HG02610 (cell line): ENCODE measurements at regions not wholly inside any gene's neighbourhood (a gene's known extent, or its start where the extent isn't known, plus 50 kb on each side); places are given as distances from the start of the nearest gene placed in this dataset.
"Not testable (repeated sequence)": the region's sequence is repeated elsewhere in the genome, so short reads cannot be mapped to it uniquely, and the experiment has no call there.

Source experiments
- ATAC-seq: cut with Tn5 transposase; IDR thresholded peaks from one replicate; pipeline ENCODE4 v1.9.1; 2021; ENCODE audit warnings: mild to moderate bottlenecking, moderate library complexity; ENCODE audit not compliant: unreplicated experiment

DNA sequence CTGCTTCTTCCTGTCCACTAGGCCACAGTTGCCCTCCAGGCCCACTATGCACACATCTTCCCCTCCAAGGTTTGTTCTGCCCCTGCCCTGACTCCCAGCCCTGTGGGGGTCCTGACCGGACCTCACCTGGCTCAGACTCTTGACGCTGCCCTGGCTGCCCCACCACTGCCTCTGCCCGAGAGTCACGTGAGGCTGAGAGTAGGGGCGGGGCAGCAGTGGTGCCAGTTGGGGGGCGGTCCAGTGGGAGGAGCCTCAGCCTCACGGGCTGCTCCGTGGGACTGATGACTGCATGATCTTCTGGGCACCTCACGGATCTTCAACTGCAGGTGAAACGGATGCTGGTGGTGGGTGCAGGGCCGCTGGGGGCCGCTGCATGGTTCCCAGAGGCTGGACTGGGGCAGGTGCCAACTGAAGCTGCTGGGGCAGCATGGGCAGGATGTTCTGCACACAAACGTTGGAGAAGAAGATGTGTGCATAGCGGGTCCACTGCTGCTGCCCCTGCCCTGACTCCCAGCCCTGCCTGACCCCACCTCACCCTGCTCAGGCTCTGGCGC lies 77.6 kb downstream of the HHIPL2 start:
- not testable (repeated sequence) for ATAC-seq

GRCh38 chr1:222466150-222466865 lies 81.6 kb downstream of the HHIPL2 start:
- no peak for ATAC-seq

GRCh38 chr1:222465211-222466041 lies 82.5 kb downstream of the HHIPL2 start:
- ATAC-seq = peak; percentile 93

DNA sequence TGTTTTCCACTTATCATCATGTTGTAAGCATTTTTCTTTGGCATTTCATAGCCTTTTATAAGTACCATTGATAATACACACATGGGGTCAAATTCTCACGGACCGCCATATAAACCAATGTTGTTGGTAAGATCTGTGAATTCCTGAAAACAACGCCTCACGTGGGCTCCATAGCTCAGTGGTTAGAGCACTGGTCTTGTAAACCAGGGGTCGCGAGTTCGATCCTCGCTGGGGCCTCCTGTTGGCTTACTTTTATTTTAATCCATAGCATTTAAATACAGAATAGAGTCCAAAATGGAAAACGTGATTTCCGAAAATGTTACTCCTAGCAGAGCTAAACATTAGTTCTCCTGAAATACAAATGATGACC lies 83.1 kb downstream of the HHIPL2 start:
- peak; percentile 28 for ATAC-seq

GRCh38 chr1:222463059-222463730 lies 84.7 kb downstream of the HHIPL2 start:
- ATAC-seq = no peak

DNA sequence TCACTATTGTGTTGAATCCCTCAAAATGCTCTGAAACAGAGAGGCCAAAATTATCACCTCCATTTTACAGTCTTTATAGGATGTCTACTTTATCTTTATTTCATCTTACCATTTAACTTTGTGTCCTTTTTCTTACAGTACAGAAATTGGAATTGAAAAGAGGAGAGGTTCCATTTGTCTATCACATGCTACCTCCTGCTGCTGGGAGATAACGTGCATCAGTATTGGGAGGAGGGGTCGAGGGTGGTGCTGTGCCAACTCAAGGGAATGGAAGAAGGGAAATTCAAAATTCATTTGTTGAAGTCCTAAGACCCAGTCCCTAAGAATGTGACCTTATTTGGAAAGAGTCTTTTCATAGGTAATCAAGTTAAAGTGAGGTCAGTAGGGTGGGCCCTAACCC lies 85.3 kb downstream of the HHIPL2 start:
- no peak for ATAC-seq

DNA sequence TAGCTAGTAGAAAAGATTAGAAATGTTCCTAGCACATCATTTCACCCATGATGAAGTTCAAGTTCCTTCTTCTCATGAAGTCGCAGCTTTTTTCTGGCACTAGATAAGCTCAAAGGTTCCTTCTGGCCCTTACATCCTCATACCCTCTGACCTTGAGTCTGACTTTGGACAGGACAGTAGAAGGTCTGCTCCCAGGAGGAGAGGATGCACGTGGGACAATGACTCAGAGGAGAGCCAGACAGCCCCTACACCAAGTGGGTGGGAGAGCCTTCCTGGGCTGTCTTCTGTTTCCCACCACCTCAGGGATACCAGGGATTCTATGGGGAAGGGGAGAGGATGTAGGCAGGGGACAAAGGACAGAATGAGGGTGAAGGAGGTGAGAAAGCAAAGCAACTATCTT lies 86.0 kb downstream of the HHIPL2 start:
- ATAC-seq = no peak

GRCh38 chr1:222459652-222460051 lies 88.3 kb downstream of the HHIPL2 start:
- no peak for ATAC-seq

DNA sequence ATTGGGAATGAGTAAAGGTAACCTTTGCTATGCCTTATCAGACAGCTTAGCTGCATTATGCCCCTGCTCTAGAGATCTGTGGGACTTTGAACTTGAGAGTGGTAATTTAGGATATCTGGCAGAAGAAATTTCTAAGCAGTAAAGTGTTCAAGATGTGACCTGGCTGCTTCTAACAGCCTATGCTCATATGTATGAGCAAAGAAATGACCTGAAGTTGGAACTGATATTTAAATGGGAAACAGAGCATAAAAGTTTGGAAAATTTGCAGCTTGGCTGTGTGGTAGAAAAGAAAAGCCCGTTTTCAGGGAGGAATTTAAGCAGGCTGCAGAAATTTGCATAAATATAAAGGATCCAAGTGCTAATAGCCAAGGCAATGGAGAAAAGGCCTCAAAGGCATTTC lies 90.4 kb downstream of the HHIPL2 start:
- no peak for ATAC-seq

DNA sequence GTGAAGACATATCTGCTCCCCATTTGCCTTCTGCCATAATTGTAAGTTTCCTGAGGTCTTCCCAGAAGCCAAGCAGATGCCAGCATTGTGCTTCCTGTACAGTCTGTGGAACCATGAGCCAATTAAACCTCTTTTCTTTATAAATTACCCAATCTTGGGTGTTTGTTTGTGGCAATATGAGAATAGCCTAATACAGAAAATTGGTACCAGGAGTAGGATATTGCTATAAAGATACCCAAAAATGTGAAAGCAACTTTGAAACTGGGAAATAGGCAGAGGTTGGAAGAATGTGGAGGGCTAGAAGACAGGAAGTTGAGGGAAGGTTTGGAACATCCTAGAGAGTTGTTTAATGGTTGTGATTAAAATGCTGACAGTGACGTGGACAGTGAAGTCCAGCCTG lies 90.8 kb downstream of the HHIPL2 start:
- ATAC-seq = no peak

DNA sequence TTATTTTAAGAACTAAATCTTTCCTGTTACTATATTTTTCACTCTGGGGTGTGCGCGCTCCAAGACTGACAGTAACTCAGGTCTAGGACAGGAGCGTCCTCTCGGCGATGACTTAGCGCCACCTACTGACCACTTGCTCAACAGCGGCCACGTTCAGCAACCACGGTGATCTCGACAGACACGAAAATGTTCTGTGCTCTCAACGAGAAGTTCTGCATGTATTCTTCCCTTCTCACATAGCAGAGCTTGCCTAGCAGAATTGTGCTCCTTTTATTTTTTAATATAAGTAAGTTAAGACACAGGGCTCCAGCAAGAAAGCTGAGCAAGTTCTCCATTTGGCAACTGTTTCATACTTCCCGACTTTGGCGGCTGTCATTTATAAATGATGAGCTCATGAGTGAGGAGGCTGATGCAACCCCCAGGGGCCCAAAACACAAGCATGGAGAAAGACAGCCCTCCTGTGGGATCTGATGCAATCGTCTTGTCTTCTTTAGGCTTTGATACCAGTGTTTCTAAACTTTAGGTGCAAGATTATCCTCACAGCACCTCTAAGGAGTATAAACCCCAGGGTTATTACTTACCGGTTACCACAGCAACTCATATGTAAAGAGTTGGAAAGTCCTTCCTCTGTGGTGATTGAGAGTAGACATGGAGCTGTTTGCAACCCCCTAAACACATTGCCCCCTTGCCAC lies 92.6 kb downstream of the HHIPL2 start:
- peak; percentile 96 for ATAC-seq

GRCh38 chr1:222454782-222455181 lies 93.1 kb downstream of the HHIPL2 start:
- ATAC-seq = peak; percentile 14

- ATAC-seq = no peak
Measured at GRCh38 chr1:222454186-222454585, 93.7 kb downstream of the HHIPL2 start.

- ATAC-seq = no peak
Measured at GRCh38 chr1:222452031-222452430, 95.9 kb downstream of the HHIPL2 start.

DNA sequence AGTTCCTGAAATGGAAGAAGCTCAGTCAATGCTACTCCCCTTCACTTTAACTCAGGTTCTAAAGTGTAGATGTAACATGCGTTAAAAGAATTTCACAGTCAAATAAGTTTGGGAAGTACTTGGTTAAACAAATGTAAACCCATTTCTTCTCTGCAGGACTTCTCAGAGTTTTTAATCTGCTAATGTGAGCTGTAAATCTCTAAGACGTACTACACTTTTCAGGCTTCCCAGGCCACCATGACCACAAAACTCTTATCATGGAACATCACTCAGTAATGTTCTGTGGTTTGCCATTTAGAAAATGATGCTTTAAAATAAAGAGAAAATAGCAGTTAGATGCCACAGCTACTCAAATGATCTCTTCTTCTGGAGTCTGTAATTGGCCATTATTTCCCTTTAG lies 104.3 kb downstream of the HHIPL2 start:
- no peak for ATAC-seq

GRCh38 chr1:222441066-222441465 lies 106.8 kb downstream of the HHIPL2 start:
- ATAC-seq = no peak

- ATAC-seq = no peak
Measured at GRCh38 chr1:222424826-222425225, 123.1 kb downstream of the HHIPL2 start.

- no peak for ATAC-seq
Measured at GRCh38 chr1:222421380-222421779, 126.5 kb downstream of the HHIPL2 start.

DNA sequence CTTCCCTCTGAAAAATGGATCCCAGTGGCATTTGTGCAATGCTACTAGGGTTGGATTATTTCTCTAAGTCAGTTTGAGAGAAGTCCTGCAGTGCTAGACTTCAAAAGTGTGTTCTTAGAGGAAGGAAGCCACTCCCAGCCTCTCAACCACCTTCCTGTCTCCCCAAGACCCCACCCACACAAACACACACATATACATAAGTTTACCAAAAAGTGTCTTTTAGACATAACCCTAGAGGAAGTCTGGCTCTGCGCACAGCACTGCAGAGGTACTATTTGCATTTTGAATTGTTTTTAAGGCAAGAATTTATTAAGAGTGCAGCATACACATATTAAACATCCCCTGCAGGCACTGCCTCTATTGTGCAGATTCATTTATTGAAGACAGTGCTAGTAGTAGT lies 127.3 kb downstream of the HHIPL2 start:
- no peak for ATAC-seq

GRCh38 chr1:222418654-222419053 lies 129.2 kb downstream of the HHIPL2 start:
- no peak for ATAC-seq

DNA sequence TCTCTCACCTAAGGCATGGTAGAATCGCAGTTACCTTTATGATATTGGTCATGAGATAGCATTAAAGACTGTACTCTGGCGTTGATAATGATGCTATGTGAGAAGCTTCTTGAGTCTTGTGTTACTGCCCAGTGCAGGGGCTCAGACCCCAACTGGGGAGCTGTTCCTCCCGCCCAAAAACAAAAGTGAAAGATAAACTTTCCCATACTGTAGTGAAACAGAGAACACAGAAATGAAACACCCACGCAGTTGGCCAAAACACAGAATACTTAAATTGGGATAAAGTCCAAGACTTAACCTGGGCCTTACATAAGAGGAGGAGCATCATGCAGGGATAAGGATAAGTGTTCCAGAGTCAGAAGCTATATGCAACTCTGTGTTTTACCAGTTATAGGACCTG lies 130.6 kb downstream of the HHIPL2 start:
- ATAC-seq = no peak
